SH-SY5Y (cell line): ENCODE measurements at regions not wholly inside any gene's neighbourhood (a gene's known extent, or its start where the extent isn't known, plus 50 kb on each side); places are given as distances from the start of the nearest gene placed in this dataset.
A peak's percentile ranks its signal among the peaks of the same experiment; 100 is the strongest.

ENCODE experiments used
- GATA2 ChIP-seq: IDR thresholded peaks from 2 replicates; pipeline ENCODE4 v1.6.1; 2011; ENCODE audit warnings: mild to moderate bottlenecking, low read depth, low read length
- GATA3 ChIP-seq: IDR thresholded peaks from 2 replicates; pipeline ENCODE4 v1.6.1; 2011; ENCODE audit warnings: low read depth, mild to moderate bottlenecking, low read length, moderate library complexity

DNA sequence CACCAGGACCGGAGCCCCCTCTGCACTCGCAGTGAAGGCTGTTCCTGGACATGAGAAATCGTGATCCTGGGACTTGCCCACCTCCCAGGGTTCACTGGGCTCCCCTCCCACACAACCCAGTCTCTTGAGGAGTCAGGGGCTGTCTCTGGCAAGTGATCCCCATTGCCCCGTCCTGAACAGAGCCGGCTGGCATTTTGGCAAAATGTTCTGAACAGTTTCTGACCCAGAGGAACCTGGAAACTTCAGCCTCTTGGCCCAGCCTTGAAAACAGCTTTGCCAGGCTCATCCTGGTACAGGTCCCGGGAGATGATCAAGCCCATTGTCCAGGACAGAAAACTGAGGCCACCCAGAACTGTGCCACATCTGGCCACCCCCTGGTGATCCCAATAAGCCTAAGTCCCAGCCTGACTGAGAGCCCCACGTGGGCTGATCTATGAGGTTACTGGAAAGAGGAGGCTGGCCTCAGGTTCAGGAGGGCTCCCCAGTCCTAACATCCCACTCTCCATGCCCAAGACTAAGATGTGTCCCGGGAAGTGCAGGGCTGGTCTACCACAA, 115.7 kb downstream of the OAT start:
- TF ChIP-seq GATA3 (no peak), GATA2 (no peak)

- TF ChIP-seq GATA3, result no peak
- TF ChIP-seq GATA2, result no peak
Measured at GRCh38 chr10:124301736-124302135, 117.0 kb downstream of the OAT start.

DNA sequence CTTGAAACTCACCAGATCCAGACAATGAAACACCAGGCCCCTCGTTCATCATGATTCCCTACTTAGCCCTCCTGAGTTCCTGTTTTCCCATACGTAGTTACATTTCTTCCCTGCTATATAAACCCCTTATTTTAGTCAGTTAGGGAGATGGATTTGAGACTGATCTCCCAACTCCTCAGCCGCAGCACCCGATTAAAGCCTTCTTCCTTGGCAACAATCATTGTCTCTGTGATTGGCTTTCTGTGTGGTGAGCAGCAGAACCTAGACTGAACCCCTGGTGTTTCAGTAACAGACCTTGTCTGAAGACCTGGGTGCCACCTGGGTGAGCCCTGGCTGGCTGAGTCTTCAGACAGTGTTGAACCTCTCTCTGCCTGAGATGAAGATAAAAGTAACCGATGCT, 118.0 kb downstream of the OAT start:
- TF ChIP-seq GATA3, result no peak
- no peak for TF ChIP-seq GATA2

DNA sequence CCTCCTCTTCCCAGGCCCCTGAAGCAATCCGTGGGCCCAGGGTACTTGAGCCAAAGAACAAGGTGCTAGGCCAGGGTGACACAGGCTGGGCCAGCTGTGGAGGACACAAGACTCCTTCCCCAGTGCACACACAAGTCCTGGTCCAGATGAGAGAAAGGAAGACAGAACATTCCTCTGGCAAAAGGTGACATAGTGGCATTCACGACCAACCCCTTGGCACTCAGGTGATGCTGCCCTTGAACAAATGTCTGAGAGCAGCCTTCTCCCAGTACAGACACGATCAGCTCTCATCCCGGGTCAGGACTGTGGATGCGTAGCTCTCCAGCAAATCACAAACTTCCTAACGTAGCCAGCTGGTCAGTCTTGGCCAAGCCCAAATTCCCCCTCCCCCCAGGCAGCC, 118.5 kb downstream of the OAT start:
- no peak for TF ChIP-seq GATA2
- TF ChIP-seq GATA3, result no peak

DNA sequence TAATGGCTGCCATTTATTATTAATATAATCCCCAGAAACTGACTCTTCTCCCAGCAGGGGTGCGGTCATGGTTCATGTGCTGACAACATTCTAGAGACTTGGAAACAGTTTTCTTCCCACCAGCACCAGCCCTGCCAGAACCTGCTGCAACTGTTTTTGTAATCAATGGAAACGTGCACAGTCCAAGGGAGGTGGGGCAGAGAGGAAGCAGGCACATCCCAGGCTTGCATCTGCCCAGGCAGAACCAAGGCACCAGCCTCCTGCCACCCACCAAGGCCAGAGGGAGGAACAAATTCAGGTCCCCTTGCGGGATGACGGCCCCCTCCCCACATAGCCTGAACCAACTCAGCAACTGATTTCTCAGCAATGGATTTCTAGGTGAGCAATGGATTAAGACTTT, 119.0 kb downstream of the OAT start:
- TF ChIP-seq GATA3 (no peak), GATA2 (no peak)

DNA sequence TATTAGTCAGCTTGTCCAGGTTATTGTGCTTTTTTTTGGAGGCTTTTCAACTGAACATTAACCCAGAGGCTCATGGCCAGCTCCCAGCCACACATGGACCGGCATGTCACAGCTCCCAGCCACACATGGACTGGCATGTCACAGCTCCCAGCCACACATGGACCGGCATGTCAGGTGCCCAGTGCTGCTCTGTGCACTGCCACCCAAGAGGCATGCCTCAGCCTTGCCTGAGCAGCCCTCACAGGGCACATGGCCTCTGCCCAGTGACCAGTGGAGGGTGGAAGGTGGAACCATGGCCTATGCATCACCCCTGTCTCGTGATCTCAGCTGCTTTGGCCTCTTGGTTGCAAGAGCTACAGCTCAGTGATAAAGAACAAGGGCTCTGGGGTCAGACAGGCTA, 119.8 kb downstream of the OAT start:
- TF ChIP-seq GATA3 (no peak), GATA2 (no peak)

DNA sequence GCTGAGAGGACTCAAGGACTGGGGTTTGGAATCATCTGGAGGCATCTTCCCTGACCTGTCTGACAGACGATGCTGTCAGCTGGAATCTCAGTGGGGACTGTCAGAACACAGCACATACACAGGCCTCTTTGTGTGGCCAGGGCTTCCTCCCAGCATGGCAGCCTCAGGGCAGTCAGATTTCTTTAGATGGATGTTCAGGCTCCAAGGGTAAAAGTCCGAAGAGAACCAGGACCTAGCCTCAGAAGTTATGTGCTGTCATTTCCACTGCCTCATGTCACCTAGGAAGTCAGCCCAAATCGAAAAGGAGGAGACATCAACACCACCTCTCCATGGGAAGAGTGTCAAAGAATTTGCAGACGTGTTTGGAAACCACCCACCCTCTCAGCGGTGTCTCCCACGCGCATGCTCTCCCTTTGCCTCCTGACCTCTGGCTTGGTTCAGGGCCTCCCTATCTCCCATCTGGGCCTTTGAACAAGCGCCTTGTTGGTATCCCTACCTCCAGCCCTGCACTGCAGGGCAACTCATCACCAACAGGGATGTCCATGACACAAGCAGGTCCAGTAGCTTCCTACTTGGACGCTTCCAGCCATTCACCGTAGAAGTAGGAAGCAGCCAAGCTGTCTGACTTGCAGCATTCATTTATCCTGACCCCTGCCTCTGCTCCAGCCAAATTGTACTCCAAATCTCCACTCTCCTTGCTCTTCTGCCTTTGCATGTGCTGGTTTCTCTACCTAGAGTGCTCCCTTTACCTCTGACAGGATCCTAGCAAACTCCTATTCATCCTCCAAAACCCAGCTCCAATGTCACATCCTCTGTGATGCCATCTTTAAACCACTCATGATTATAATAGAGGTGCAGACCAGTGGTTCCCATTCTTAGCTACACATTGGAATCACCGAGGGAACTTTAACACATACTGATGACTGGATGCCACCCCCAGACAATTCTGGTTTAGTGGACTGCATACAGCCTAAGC, 121.6 kb downstream of the OAT start:
- no peak for TF ChIP-seq GATA2
- no peak for TF ChIP-seq GATA3

DNA sequence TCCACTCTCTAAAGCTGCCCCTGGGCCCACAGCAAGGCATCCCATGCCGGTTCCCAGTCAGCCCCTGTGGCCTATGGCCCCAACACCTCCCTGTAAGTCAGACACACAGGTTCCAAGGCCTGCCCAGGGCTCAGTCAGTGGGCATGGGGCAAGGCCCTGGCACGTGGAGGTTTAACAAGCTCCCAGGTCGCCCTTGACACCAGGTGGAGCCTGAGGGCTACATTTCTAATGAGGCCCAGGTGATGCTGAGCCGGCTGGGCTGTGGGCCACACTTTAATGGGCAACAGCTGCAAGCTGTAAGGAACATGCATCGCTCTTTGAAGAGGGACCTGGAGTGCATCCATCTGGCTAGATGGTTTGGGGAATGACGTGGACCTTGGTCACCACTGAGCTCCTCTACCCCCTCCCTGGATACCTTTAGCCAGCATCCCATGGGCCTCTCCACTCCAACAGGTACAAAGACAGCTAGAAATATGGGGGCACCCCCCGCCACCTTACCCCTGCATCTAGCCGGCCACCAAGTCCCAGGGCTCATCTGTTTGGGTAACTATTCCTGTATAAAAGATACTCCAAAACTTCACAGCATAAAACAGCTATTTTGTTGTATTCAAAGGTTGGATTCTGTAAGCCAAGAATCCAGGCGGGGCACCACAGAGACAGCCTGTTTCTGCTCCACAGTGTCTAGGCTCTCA, 122.5 kb downstream of the OAT start:
- no peak for TF ChIP-seq GATA2
- TF ChIP-seq GATA3, result no peak

DNA sequence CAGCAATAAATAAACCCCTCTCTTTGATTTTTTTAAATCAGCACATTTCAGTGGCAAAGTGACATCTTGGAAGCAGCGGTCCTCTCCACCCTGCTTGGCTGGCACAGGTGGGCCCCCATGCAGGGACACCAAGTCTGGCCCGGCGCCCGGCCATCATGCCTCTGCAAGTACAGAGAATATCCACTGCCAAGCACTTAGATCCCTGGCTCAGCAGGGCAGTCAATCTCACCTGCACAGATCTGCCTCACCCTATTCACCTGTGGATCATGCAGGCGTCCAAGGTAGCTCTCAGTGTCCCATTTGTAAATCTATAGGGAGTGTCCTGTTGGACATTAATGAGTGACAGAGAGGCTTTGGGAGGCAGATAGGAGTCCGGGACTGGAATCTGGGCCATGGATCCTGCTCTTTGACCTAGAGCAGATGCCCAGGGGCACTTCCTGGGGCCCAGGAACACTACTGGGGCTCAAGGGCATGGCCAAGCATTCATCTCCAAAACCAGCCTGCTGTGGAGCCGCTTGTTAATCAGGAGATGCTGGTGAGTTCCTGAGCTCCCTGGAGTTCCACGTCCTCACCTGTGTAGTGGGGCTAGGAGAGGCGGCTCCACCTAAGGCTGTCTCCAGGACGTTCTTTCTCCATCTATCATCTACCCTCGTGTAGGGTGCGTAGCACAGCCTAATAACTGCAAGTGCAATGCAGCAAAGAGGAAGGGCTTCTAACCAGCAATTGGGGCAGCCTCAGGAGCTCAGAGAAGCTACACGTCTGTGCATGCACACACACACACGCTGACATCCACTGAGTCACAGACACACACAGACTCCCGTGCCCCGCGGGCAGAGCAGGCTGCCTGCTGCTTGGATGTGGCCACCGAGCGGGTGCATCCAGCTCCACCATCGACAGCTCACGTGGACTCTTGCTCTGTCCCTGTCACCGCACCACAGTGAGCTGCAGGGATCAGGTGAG, 123.6 kb downstream of the OAT start:
- TF ChIP-seq GATA3 (no peak), GATA2 (no peak)

DNA sequence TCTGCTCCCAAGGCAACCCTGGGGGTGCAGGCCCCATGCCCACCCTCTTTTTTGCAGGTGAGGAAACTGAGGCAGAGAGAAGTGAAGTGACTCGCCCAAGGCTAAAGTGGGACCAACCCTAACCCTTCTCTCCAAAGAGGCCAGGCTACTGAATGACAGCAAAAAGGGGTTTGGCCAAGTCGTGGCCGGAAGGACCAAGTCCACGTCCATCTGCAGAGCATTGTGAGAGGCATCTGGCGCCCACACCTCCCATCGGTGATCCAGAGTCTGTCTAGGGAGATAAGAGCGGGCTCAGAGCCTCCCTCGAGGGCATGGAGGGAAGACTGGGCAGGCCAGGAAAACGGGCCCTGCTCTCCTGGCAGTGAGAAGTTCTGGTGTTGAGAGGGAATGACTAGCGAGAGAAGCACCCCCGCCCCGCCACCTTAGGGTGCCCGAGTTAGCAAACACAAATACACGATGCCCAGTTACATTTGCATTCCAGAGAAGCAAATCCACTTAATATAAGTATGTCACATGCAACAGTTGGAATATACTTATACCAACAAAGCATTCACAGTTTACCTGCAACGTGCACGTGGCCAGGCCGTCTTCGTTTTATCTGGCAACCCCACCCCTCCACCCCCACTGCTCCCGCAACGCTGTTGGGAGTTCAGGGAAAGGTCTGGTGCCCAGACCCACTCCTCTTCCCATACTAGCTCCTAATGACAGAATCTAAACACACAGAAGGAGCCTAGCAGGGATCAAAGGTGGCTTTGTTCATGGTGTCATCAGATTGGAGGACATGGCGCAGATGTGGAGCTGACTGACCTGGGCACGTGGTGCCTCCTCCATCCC, 124.9 kb downstream of the OAT start:
- TF ChIP-seq GATA3 (no peak), GATA2 (peak; percentile 67; the same call in 1 of the 2 replicates)

DNA sequence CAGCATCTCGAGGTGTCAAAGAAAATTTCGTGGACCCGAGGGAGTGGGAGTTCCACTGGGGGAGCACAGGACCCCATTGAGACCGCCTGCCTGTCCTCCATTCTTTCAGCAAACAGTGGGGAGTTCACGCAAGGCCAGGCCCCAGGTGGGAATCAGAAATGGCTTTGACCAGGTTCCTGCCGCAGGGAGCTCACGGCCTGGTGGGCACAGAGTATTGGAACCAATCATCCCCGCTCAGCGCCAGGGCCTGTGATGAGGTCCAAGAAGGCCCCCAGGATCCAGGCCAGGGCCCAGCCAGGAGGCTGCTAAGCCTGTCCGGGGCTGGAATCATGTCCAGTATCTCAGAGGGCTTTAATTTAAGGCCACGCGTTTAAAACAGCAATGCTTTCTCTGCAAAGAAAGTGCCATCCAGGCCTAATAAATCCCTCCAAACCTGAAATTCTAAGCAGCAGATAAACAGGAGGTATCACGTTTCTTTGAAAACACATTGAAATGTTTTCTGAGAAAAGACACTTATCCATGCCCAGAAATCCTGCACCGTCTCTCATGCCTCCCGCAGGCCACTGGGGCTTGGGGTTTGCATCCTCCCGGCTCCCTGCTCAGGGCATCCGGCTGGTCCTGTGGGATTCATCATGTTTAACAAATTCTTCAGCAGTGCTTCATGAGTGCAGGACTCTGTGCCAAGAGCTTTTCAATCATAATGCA, 125.7 kb downstream of the OAT start:
- TF ChIP-seq GATA3, result no peak
- TF ChIP-seq GATA2, result no peak

- TF ChIP-seq GATA2 (no peak), GATA3 (no peak)
Measured at GRCh38 chr10:124291001-124291701, 127.6 kb downstream of the OAT start.
